HG03354 (cell line): ENCODE measurements at regions not wholly inside any gene's neighbourhood (a gene's known extent, or its start where the extent isn't known, plus 50 kb on each side); places are given as distances from the start of the nearest gene placed in this dataset.
"Not testable (repeated sequence)": the region's sequence is repeated elsewhere in the genome, so short reads cannot be mapped to it uniquely, and the experiment has no call there.

Experiments used
- ATAC-seq: cut with Tn5 transposase; IDR thresholded peaks from one replicate; pipeline ENCODE4 v1.9.1; 2021; ENCODE audit warnings: mild to moderate bottlenecking; ENCODE audit not compliant: unreplicated experiment, poor library complexity, severe bottlenecking

- ATAC-seq: peak; percentile 86
Measured at GRCh38 chr17:30731210-30732132, 93.0 kb downstream of the CRLF3 start.

GRCh38 chr17:30730837-30731209 is 93.7 kb downstream of the CRLF3 start:
- peak; percentile 8 for ATAC-seq

- not testable (repeated sequence) for ATAC-seq
Measured at GRCh38 chr17:30730171-30730836, 94.2 kb downstream of the CRLF3 start.

- ATAC-seq: not testable (repeated sequence)
Measured at GRCh38 chr17:30729471-30730170, 94.9 kb downstream of the CRLF3 start.

- ATAC-seq: not testable (repeated sequence)
Measured at GRCh38 chr17:30727517-30727916, 97.0 kb downstream of the CRLF3 start.

- not testable (repeated sequence) for ATAC-seq
Measured at GRCh38 chr17:30726734-30727133, 97.8 kb downstream of the CRLF3 start.

- ATAC-seq: not testable (repeated sequence)
Measured at GRCh38 chr17:30726310-30726709, 98.2 kb downstream of the CRLF3 start.

GRCh38 chr17:30724034-30724650 is 100.3 kb downstream of the CRLF3 start:
- not testable (repeated sequence) for ATAC-seq

GRCh38 chr17:30722114-30722780 is 102.2 kb downstream of the CRLF3 start:
- not testable (repeated sequence) for ATAC-seq

- ATAC-seq: not testable (repeated sequence)
Measured at GRCh38 chr17:30720971-30721370, 103.5 kb downstream of the CRLF3 start.

- no peak for ATAC-seq
Measured at GRCh38 chr17:30720013-30720471, 104.5 kb downstream of the CRLF3 start.

- not testable (repeated sequence) for ATAC-seq
Measured at GRCh38 chr17:30719131-30719973, 105.1 kb downstream of the CRLF3 start.

GRCh38 chr17:30718691-30719090 is 105.8 kb downstream of the CRLF3 start:
- not testable (repeated sequence) for ATAC-seq

GRCh38 chr17:30718099-30718447 is 106.4 kb downstream of the CRLF3 start:
- not testable (repeated sequence) for ATAC-seq

- ATAC-seq: no peak
Measured at GRCh38 chr17:30717291-30718098, 107.0 kb downstream of the CRLF3 start.

- ATAC-seq: no peak
Measured at GRCh38 chr17:30716461-30717290, 107.8 kb downstream of the CRLF3 start.
